GM21825 (cell line): ENCODE measurements at regions not wholly inside any gene's neighbourhood (a gene's known extent, or its start where the extent isn't known, plus 50 kb on each side); places are given as distances from the start of the nearest gene placed in this dataset.
A peak's percentile ranks its signal among the peaks of the same experiment; 100 is the strongest.
"Not testable (repeated sequence)": the region's sequence is repeated elsewhere in the genome, so short reads cannot be mapped to it uniquely, and the experiment has no call there.

Experiments
- ATAC-seq: cut with Tn5 transposase; IDR thresholded peaks from one replicate; pipeline ENCODE4 v1.9.1; 2021; ENCODE audit warnings: mild to moderate bottlenecking, moderate library complexity; ENCODE audit not compliant: unreplicated experiment

DNA sequence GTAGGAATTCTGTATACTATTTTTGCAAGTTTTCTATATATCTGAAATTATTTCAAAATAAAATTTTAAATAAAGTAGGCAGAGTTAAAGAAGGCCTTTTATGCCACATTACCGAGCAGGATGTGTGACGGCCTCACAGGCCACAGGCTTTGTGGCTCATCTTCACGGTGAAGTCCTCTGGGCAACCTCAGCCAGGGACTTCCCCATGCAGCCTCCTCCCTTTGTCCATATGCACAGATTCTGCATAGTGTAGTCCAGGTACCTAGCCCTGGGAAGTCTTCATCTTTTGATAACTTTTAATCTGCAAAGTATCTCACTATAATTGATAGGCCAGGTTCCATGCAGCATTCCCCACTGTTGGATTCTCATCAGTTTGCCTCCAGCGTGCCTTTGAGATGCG lies 62.8 kb downstream of the ARHGAP11B start:
- ATAC-seq = not testable (repeated sequence)

GRCh38 chr15:30690153-30690552 lies 64.2 kb downstream of the ARHGAP11B start:
- not testable (repeated sequence) for ATAC-seq

DNA sequence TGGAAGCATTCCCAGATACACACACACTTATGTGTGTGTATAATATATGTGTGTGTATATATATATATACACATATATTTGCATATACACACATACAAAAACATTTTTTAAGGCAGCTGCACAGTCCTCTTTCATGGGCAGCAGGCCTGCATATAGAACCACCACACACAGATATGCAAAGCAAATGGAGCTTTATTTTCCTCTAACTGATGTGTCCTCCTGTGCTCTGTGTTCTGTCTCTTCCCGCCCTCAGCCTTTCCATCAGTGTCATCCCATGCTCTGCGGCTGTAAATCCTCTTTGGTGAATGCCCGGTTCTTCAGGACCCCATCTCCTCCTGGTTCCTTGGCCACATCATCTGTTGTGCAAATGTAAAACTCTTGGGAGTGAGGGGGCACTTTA lies 69.9 kb downstream of the ARHGAP11B start:
- not testable (repeated sequence) for ATAC-seq

GRCh38 chr15:30696439-30697314 lies 70.7 kb downstream of the ARHGAP11B start:
- peak; percentile 72 for ATAC-seq

GRCh38 chr15:30697315-30697685 lies 71.4 kb downstream of the ARHGAP11B start:
- ATAC-seq = peak; percentile 64

GRCh38 chr15:30700006-30700597 lies 74.2 kb downstream of the ARHGAP11B start:
- not testable (repeated sequence) for ATAC-seq

DNA sequence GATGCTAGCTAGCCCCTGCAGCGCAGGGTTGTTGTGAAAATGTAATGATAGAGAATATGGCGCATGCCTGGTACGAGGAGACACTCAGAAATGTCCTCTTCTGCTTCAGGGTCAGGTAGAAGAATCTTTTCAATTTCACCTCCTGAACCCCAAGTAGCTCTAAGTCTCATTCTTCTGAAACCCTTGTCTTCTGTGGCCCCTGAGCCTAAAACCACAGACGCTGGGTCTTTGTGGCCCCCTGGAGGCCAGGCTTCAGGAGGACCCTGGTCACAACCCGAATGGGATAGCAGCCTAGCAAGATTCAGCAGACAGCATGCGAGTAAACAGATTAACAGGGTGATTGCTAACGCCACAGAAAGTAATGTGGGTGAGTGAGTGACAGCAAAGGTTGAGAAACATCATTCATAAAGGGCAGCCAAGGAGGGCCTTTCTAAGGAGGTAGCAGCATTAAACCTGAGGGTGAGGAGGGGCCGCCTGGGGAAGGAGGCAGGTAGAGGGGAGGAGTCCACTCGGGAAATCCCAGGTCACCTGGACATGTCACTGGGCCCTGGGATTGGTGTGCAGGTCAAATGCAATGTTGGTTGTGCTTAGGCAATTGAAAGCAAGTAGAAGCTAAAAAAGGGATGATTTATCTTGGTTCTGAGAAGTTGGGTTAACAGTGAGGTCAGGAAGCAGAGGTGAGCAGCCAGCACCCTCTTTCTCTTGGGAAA lies 82.2 kb downstream of the ARHGAP11B start:
- not testable (repeated sequence) for ATAC-seq

- not testable (repeated sequence) for ATAC-seq
These were observed 82.9 kb downstream of the ARHGAP11B start for GRCh38 chr15:30708809-30709208.

DNA sequence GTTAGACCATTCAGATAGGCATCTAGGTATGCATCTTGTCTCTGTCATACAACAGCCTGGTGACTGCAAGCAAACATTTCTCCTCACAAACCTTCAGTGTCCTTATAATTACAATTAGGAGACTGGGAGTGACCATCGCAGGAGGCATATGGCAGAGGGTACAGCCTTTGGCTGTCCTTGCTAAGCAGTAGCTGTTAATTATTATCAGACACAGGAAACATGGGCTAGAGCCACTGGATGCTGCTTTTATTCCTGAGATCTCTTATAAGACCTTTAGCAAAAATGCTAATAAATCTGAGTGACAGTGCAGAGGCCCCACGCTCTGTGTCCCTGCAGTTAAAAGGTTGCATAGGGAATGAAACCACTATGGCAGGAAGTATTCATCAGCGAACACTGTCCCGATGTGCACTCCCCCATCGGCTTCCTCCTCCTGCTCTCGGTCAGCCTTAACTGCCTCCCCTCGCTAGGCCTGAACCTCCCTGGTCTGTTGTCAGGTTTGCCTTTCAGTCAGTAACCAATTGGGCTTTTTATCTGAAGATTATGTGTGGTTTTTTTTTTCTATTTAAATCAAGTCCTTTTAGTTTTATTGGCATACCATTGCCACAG lies 92.2 kb downstream of the ARHGAP11B start:
- ATAC-seq = not testable (repeated sequence)

- ATAC-seq = not testable (repeated sequence)
These were observed 93.4 kb downstream of the ARHGAP11B start for GRCh38 chr15:30719363-30719762.

GRCh38 chr15:30720825-30721224 lies 94.9 kb downstream of the ARHGAP11B start:
- not testable (repeated sequence) for ATAC-seq

GRCh38 chr15:30721529-30721928 lies 95.6 kb downstream of the ARHGAP11B start:
- not testable (repeated sequence) for ATAC-seq

- not testable (repeated sequence) for ATAC-seq
These were observed 97.7 kb downstream of the ARHGAP11B start for GRCh38 chr15:30723540-30724175.

DNA sequence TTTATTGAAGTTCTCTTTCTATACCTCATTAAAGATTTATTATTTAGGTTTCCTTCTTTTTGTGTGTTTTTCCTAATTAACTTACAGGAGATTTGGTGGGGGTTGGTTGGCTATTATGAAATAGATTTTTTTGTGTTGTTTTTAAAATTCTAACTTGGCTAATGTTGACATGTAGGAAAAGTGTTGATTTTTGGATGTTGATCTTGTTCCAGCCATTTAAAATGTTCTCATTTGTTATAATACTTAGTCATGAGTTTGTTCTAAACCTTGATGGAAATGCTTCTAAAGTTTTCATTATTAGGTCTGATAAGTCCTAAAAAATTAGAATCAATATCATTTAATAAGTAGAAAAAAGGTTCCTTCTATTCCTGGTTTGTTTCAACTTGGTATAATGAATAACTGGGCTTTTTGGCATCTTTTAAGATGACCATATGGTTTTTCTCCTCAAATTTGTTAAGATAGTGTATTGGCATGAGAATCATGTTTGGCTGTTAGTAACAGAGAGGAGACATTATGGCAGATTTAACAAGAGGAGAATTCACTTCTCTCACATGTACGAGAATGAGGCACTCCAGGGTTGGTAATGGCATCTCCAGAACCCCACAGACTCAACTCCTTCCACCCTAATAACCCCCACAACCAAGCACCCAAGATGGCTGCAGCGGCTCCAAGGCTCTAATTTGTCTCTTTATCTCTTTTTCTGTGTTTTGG lies 104.1 kb downstream of the ARHGAP11B start:
- not testable (repeated sequence) for ATAC-seq

DNA sequence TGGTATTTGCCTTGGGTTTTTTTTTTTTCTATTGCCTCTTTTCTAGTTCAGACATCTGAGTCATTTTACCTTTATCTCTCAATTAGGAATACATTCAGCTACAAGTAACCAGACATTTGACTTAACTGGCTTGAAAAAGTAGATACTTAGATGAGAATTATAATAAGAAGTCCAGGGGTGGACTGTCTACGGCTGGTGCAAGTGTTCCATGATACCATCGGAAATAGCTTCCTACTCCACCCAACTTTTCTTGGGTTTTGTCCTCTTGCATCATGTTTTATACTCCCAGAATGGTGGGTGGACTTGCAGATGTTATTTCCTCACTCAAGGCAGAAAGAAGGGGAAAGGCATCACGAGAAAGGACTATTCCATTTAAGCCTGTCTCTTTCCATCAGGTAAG lies 104.7 kb downstream of the ARHGAP11B start:
- ATAC-seq = not testable (repeated sequence)

DNA sequence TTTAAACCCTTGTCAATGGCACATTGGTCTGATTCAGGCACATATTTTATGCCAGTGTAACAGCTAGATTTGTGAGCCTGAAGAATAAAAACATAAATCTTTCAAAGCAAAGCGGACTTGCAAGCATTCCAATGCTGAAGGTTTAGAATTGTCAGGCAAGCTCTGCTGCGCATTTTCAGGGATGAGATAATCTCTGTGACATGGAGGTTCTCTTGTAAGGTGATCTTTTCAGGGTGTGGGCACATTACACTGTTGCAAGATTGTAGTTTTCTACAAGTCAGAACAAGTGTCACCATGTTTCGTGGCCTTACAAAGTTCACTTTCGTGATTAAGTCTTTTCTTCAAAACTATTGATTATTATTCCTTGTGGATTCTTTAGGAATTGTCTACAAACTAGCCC lies 106.2 kb downstream of the ARHGAP11B start:
- ATAC-seq = not testable (repeated sequence)

- not testable (repeated sequence) for ATAC-seq
These were observed 110.1 kb downstream of the ARHGAP11B start for GRCh38 chr15:30735884-30736564.

- not testable (repeated sequence) for ATAC-seq
These were observed 116.9 kb downstream of the ARHGAP11B start for GRCh38 chr15:30742796-30743195.

GRCh38 chr15:30749048-30749447 lies 123.1 kb downstream of the ARHGAP11B start:
- not testable (repeated sequence) for ATAC-seq
